ENCODE measurements at regions not wholly inside any gene's neighbourhood (a gene's known extent, or its start where the extent isn't known, plus 50 kb on each side); places are given as distances from the start of the nearest gene placed in this dataset.

DNA sequence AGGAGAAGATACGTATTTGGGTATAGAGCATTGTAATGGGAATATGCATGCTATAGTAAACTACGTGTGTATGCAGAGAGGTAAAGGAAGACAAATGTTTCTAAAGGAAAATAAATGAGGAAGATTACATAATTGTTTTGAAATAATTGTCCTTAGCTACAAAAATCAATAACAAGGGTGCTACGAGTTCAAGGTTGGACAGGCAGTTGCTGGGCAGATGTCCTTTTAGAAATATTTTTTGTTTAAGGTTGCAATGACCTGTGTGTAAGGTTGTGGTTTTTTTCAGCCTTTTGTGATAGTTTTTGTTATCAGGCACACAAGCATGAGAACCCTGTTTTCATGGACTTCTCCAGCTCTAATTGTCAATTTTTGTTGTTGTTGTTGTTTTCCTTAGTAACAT is 1304.1 kb upstream of the CHAC2 start:
- no peaks in the 10 kb centered on the region for H3K9me2 ChIP-seq (replicated peaks; ENCODE audit: insufficient read depth, low read length)
- no peaks in the 10 kb centered on the region for H3K27me3 ChIP-seq (replicated peaks; ENCODE audit: insufficient read depth, low read length)
- TF ChIP-seq EZH2phosphoT487 (IDR thresholded peaks at IDR 0.05; ENCODE audit: low read length), result no peak
- TF ChIP-seq EZH2 (optimal IDR thresholded peaks at IDR 0.05; ENCODE audit: low read depth, low read length), result no peak
- TF ChIP-seq, protein P1, sequence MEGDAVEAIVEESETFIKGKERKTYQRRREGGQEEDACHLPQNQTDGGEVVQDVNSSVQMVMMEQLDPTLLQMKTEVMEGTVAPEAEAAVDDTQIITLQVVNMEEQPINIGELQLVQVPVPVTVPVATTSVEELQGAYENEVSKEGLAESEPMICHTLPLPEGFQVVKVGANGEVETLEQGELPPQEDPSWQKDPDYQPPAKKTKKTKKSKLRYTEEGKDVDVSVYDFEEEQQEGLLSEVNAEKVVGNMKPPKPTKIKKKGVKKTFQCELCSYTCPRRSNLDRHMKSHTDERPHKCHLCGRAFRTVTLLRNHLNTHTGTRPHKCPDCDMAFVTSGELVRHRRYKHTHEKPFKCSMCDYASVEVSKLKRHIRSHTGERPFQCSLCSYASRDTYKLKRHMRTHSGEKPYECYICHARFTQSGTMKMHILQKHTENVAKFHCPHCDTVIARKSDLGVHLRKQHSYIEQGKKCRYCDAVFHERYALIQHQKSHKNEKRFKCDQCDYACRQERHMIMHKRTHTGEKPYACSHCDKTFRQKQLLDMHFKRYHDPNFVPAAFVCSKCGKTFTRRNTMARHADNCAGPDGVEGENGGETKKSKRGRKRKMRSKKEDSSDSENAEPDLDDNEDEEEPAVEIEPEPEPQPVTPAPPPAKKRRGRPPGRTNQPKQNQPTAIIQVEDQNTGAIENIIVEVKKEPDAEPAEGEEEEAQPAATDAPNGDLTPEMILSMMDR (IDR thresholded peaks at IDR 0.05; ENCODE audit: low read length), result no peak
- no peaks in the 10 kb centered on the region for H3K9me3 ChIP-seq (replicated peaks; ENCODE audit: insufficient read depth, low read length)
- H4K20me1 ChIP-seq (ENCODE audit: insufficient read depth, low read length), result no peaks in the 10 kb centered on the region
- H3K79me2 ChIP-seq (ENCODE audit: low read length), result no peaks in the 10 kb centered on the region
- no peak for DNase-seq
- H3F3A ChIP-seq (ENCODE audit: insufficient read depth, low read length), result no peaks in the 10 kb centered on the region
- no peaks in the 10 kb centered on the region for H3K36me3 ChIP-seq (replicated peaks; ENCODE audit: insufficient read depth, low read length)
- no peak overlapping the region for H3K27ac ChIP-seq (ENCODE audit: low read length)
- no peak overlapping the region for H2AFZ ChIP-seq (ENCODE audit: low read length)
- no peak overlapping the region for H3K4me3 ChIP-seq (ENCODE audit: low read length)
- no peak overlapping the region for H3K4me2 ChIP-seq (ENCODE audit: low read depth, low read length)
- no peak overlapping the region for H3K9ac ChIP-seq (ENCODE audit: low read length)
- no peaks in the 10 kb centered on the region for H3K4me1 ChIP-seq (ENCODE audit: low read length)

DNA sequence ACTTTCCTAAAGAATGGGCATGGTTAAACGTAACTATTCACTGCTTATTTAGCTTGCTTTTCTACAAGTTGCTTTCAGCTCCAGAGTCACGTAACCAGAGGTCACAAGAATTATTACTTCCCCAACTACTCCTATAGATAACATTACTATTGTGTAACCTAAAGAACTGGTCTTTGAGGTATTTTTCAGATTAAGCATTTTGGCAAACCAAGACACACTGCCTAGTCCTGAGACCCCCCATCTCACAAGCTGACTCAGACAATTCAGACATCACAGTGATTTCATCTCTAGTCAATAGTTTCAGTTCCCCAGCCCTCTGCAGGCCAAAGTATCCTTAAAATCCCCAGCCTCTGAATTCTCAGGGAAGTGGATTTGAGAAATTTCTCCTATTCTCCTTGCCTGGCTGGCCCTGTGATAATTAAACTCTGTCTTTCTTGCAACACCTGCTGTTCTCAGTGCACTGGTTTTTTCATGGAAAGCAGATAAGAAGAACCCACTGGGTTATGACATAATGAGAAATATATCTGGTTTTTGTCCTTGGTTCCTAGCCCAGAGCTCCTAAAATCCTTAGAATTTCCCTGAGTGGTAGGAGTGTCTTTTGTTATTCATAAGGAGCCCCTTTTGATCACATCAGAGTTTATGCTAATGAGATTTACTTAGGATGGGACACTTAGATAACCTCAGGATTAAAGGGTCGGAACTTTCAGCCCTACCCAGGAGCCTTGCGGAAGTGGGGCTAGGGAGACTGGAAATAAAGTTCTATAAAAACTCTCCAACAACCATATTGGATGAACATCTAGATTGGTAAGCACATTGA is 1310.8 kb upstream of the CHAC2 start:
- Histone ChIP-seq H3K9me3 (replicated peaks; ENCODE audit: insufficient read depth, low read length) (no peaks in the 10 kb centered on the region), H3K9ac (ENCODE audit: low read length) (no peak overlapping the region), H3K4me2 (ENCODE audit: low read depth, low read length) (no peak overlapping the region), H3K9me2 (replicated peaks; ENCODE audit: insufficient read depth, low read length) (no peaks in the 10 kb centered on the region), H3K27ac (ENCODE audit: low read length) (no peak overlapping the region), H2AFZ (ENCODE audit: low read length) (no peak overlapping the region), H3K79me2 (ENCODE audit: low read length) (no peaks in the 10 kb centered on the region), H3K27me3 (replicated peaks; ENCODE audit: insufficient read depth, low read length) (no peaks in the 10 kb centered on the region), H3K4me1 (ENCODE audit: low read length) (no peaks in the 10 kb centered on the region), H3K4me3 (ENCODE audit: low read length) (no peak overlapping the region), H3K36me3 (replicated peaks; ENCODE audit: insufficient read depth, low read length) (no peaks in the 10 kb centered on the region), H4K20me1 (ENCODE audit: insufficient read depth, low read length) (no peaks in the 10 kb centered on the region), H3F3A (ENCODE audit: insufficient read depth, low read length) (no peaks in the 10 kb centered on the region)
- no peak for DNase-seq
- TF ChIP-seq, protein P1 (IDR thresholded peaks at IDR 0.05; ENCODE audit: low read length), result no peak
- no peak for TF ChIP-seq EZH2 (optimal IDR thresholded peaks at IDR 0.05; ENCODE audit: low read depth, low read length)

DNA sequence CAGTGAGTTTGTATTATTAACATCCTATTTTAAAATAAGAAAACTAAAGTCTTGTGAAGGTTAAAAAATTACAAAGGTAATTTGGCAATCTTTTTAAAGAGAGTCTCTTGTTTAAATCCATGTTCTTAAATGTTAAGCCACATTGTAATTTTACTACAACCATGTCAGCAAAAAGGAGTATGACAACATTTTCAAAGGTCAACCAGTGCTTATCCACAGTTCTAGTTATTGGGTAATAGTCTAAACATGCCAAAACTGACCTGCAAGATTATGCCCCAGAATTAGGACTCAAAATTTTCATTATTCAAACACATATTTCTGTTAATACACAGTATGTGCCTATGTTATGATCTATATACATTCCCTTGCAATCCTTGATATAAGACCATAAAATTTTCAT is 1312.6 kb upstream of the CHAC2 start:
- Histone ChIP-seq H2AFZ (ENCODE audit: low read length) (no peak overlapping the region), H3K9ac (ENCODE audit: low read length) (no peak overlapping the region)
- TF ChIP-seq, protein P1 (IDR thresholded peaks at IDR 0.05; ENCODE audit: low read length), result no peak
- no peak for TF ChIP-seq EZH2phosphoT487 (IDR thresholded peaks at IDR 0.05; ENCODE audit: low read length)
- TF ChIP-seq EZH2 (optimal IDR thresholded peaks at IDR 0.05; ENCODE audit: low read depth, low read length), result no peak

More for the DNA sequence above, 1312.6 kb upstream of the CHAC2 start:
- Histone ChIP-seq H3K36me3 (replicated peaks; ENCODE audit: insufficient read depth, low read length) (no peaks in the 10 kb centered on the region), H3K27me3 (replicated peaks; ENCODE audit: insufficient read depth, low read length) (no peaks in the 10 kb centered on the region), H3K27ac (ENCODE audit: low read length) (no peak overlapping the region), H3K79me2 (ENCODE audit: low read length) (no peaks in the 10 kb centered on the region), H3K4me2 (ENCODE audit: low read depth, low read length) (no peak overlapping the region), H3K4me3 (ENCODE audit: low read length) (no peak overlapping the region), H3F3A (ENCODE audit: insufficient read depth, low read length) (no peaks in the 10 kb centered on the region), H3K4me1 (ENCODE audit: low read length) (no peaks in the 10 kb centered on the region), H3K9me3 (replicated peaks; ENCODE audit: insufficient read depth, low read length) (no peaks in the 10 kb centered on the region), H4K20me1 (ENCODE audit: insufficient read depth, low read length) (no peaks in the 10 kb centered on the region), H3K9me2 (replicated peaks; ENCODE audit: insufficient read depth, low read length) (no peaks in the 10 kb centered on the region)
- DNase-seq, result no peak
